ENCODE measurements at regions not wholly inside any gene's neighbourhood (a gene's known extent, or its start where the extent isn't known, plus 50 kb on each side); places are given as distances from the start of the nearest gene placed in this dataset.

- TF ChIP-seq POLR2A (IDR thresholded peaks at IDR 0.05) = no peak
- no peak for TF ChIP-seq POLR2AphosphoS5 (IDR thresholded peaks at IDR 0.05)
- no peak for TF ChIP-seq EP300 (IDR thresholded peaks at IDR 0.05)
- TF ChIP-seq CTCF (IDR thresholded peaks at IDR 0.05) = no peak
- H3K9me3 ChIP-seq = peaks cover 0 to 4% (median 0%) of the 10 kb centered on the region in 4 donors
- 38 to 48% (median 44%) methylated on average over 17 of the region's 17 CpGs for WGBS, 5 donors
- no peaks in the 10 kb centered on the region for H3K36me3 ChIP-seq
- peaks cover 0 to 15% (median 11%) of the 10 kb centered on the region in 4 donors for H3K4me1 ChIP-seq
- H3K4me3 ChIP-seq = no peak overlapping the region
- H3K27me3 ChIP-seq = peaks cover 0 to 6% (median 4%) of the 10 kb centered on the region in 3 donors
- DNase-seq = peak; percentile 49 to 83
- intact Hi-C loops (cut with DNase I; ENCODE audit: low total_unique reads) = no loop called here
- H3K27ac ChIP-seq = no peak overlapping the region
Measured at GRCh38 chr22:27377501-27378295, 423.9 kb downstream of the MN1 start.

GRCh38 chr22:27378311-27378800, 423.2 kb downstream of the MN1 start:
- H3K27me3 ChIP-seq = peaks cover 0 to 6% (median 4%) of the 10 kb centered on the region in 3 donors
- WGBS, 5 donors = 57 to 69% (median 63%) methylated on average over 9 to 13 of the region's 13 CpGs
- H3K36me3 ChIP-seq = no peaks in the 10 kb centered on the region
- peaks cover 0 to 15% (median 11%) of the 10 kb centered on the region in 4 donors for H3K4me1 ChIP-seq
- no peak overlapping the region for H3K27ac ChIP-seq
- peaks cover 0 to 4% (median 0%) of the 10 kb centered on the region in 4 donors for H3K9me3 ChIP-seq
- TF ChIP-seq EP300 (IDR thresholded peaks at IDR 0.05) = no peak
- TF ChIP-seq POLR2A (IDR thresholded peaks at IDR 0.05) = no peak
- TF ChIP-seq CTCF (IDR thresholded peaks at IDR 0.05) = no peak
- no peak for TF ChIP-seq POLR2AphosphoS5 (IDR thresholded peaks at IDR 0.05)
- intact Hi-C loops (cut with DNase I; ENCODE audit: low total_unique reads) = no loop called here
- DNase-seq = no peak
- no peak overlapping the region for H3K4me3 ChIP-seq

GRCh38 chr22:27378995-27379394, 422.6 kb downstream of the MN1 start:
- peaks cover 0 to 4% (median 0%) of the 10 kb centered on the region in 4 donors for H3K9me3 ChIP-seq
- H3K4me1 ChIP-seq = peaks cover 0 to 15% (median 11%) of the 10 kb centered on the region in 4 donors
- intact Hi-C loops (cut with DNase I; ENCODE audit: low total_unique reads) = no loop called here
- no peak overlapping the region for H3K27ac ChIP-seq
- no peaks in the 10 kb centered on the region for H3K36me3 ChIP-seq
- H3K4me3 ChIP-seq = no peak overlapping the region
- DNase-seq = no peak
- 49 to 72% (median 59%) methylated on average over 4 of the region's 4 CpGs for WGBS, 5 donors
- no peak for TF ChIP-seq EP300 (IDR thresholded peaks at IDR 0.05)
- TF ChIP-seq POLR2A (IDR thresholded peaks at IDR 0.05) = no peak
- TF ChIP-seq POLR2AphosphoS5 (IDR thresholded peaks at IDR 0.05) = no peak
- no peak for TF ChIP-seq CTCF (IDR thresholded peaks at IDR 0.05)
- H3K27me3 ChIP-seq = peaks cover 0 to 10% (median 4%) of the 10 kb centered on the region in 3 donors

- 80 to 85% (median 84%) methylated on average over 16 of the region's 16 CpGs for WGBS, 5 donors
- intact Hi-C loops (cut with DNase I; ENCODE audit: low total_unique reads) = no loop called here
- Histone ChIP-seq H3K9me3 (no peaks in the 10 kb centered on the region), H3K36me3 (no peaks in the 10 kb centered on the region), H3K4me1 (peaks cover 0 to 15% (median 11%) of the 10 kb centered on the region in 4 donors), H3K4me3 (no peak overlapping the region), H3K27me3 (peaks cover 0 to 15% (median 12%) of the 10 kb centered on the region in 3 donors), H3K27ac (no peak overlapping the region)
- TF ChIP-seq CTCF (IDR thresholded peaks at IDR 0.05) (no peak), POLR2AphosphoS5 (IDR thresholded peaks at IDR 0.05) (no peak), EP300 (IDR thresholded peaks at IDR 0.05) (no peak), POLR2A (IDR thresholded peaks at IDR 0.05) (no peak)
- no peak for DNase-seq
Measured at GRCh38 chr22:27380855-27381254, 420.7 kb downstream of the MN1 start.

All from stomach (tissue), 8 donors.